ENCODE measurements at regions not wholly inside any gene's neighbourhood (a gene's known extent, or its start where the extent isn't known, plus 50 kb on each side); places are given as distances from the start of the nearest gene placed in this dataset.
A peak's percentile ranks its signal among the peaks of the same experiment; 100 is the strongest.

DNA sequence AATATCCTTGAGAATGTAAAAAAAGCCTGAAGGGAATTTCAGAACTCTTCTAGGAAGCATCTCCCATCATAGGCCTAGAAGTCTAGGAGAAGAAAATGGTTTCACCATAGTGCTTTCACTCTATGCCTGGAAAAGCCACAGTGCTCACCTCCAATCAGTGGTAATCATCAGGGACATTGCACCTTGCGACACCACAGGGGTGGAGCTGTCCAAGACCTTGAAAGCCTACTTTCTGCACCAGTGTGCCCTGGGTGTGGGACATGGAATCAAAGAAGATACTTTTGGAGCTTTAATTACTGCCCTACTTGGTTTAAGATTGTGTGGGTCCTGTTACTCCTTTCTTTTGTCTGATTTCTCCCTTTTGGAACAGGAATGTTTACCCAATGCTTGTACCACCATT, 146.8 kb upstream of the NDST4 start:
- Histone ChIP-seq H3K27ac (no peak overlapping the region), H3K36me3 (no peaks in the 10 kb centered on the region), H3K4me3 (no peak overlapping the region), H3K4me1 (no peaks in the 10 kb centered on the region), H3K9me3 (peaks cover 0 to 6% (median 0%) of the 10 kb centered on the region in 4 donors), H3K27me3 (no peaks in the 10 kb centered on the region)
- TF ChIP-seq EP300 (IDR thresholded peaks at IDR 0.05) (no peak), POLR2A (IDR thresholded peaks at IDR 0.05) (no peak), POLR2AphosphoS5 (IDR thresholded peaks at IDR 0.05) (no peak)
- TF ChIP-seq, protein P1, sequence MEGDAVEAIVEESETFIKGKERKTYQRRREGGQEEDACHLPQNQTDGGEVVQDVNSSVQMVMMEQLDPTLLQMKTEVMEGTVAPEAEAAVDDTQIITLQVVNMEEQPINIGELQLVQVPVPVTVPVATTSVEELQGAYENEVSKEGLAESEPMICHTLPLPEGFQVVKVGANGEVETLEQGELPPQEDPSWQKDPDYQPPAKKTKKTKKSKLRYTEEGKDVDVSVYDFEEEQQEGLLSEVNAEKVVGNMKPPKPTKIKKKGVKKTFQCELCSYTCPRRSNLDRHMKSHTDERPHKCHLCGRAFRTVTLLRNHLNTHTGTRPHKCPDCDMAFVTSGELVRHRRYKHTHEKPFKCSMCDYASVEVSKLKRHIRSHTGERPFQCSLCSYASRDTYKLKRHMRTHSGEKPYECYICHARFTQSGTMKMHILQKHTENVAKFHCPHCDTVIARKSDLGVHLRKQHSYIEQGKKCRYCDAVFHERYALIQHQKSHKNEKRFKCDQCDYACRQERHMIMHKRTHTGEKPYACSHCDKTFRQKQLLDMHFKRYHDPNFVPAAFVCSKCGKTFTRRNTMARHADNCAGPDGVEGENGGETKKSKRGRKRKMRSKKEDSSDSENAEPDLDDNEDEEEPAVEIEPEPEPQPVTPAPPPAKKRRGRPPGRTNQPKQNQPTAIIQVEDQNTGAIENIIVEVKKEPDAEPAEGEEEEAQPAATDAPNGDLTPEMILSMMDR (IDR thresholded peaks at IDR 0.05), result no peak
- WGBS, 5 donors, result 89 to 100% (median 91%) methylated on average over 1 of the region's 1 CpG
- DNase-seq, result no peak
- intact Hi-C loops (cut with DNase I; ENCODE audit: low total_unique reads), result no loop called here

DNA sequence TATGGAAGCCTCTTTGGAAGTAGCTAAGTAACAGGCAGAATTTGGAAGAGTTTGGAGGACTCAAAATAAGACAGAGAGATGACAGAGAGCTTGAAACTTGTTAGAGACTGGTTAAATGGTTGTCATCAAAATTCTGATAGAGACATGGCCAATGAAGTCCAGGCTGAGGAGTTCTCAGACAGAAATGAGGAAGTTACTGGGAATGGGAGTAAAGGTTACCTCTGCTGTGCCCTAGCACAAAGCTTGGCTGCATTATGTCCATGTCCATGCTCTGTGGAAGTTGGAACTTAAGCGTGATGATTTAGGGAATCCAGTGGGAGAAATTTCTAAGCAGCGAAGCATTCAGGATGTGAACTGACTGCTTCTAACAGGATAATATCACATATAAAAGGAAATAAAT, 146.2 kb upstream of the NDST4 start:
- Histone ChIP-seq H3K4me1 (no peaks in the 10 kb centered on the region), H3K9me3 (peaks cover 0 to 6% (median 0%) of the 10 kb centered on the region in 4 donors), H3K36me3 (no peaks in the 10 kb centered on the region), H3K27me3 (no peaks in the 10 kb centered on the region), H3K27ac (no peak overlapping the region), H3K4me3 (no peak overlapping the region)
- TF ChIP-seq EP300 (IDR thresholded peaks at IDR 0.05), result no peak
- TF ChIP-seq POLR2A (IDR thresholded peaks at IDR 0.05), result no peak
- TF ChIP-seq, protein P1 (IDR thresholded peaks at IDR 0.05), result no peak
- no peak for TF ChIP-seq POLR2AphosphoS5 (IDR thresholded peaks at IDR 0.05)
- WGBS, 5 donors, result 94 to 100% (median 96%) methylated on average over 2 of the region's 2 CpGs
- no peak for DNase-seq
- intact Hi-C loops (cut with DNase I; ENCODE audit: low total_unique reads), result no loop called here

DNA sequence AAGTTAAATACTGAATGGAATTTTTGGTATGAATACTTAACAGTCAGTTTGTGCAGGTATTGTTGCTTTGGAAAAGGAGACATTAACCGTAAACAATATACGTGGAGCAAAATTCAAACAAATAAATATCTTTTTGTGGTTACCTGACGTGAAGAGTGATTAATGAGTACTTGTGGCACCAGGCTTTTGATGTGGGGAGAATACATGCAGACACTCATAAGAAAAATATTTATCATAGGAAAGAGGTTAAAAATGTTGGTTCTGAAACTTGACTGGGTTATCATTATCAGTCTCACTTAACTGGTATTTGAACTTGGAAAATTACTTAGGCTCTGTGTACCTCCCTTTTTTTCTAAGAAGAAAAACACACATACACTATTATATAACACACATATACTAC, 136.4 kb upstream of the NDST4 start:
- Histone ChIP-seq H3K36me3 (no peaks in the 10 kb centered on the region), H3K27ac (no peak overlapping the region), H3K9me3 (no peaks in the 10 kb centered on the region), H3K4me1 (no peaks in the 10 kb centered on the region), H3K4me3 (no peak overlapping the region), H3K27me3 (no peaks in the 10 kb centered on the region)
- 27 to 56% (median 37%) methylated on average over 3 of the region's 3 CpGs for WGBS, 5 donors
- TF ChIP-seq POLR2A (IDR thresholded peaks at IDR 0.05), result no peak
- TF ChIP-seq POLR2AphosphoS5 (IDR thresholded peaks at IDR 0.05), result no peak
- TF ChIP-seq, protein P1 (IDR thresholded peaks at IDR 0.05), result no peak
- TF ChIP-seq EP300 (IDR thresholded peaks at IDR 0.05), result no peak
- DNase-seq, result no peak
- intact Hi-C loops (cut with DNase I; ENCODE audit: low total_unique reads), result no loop called here

DNA sequence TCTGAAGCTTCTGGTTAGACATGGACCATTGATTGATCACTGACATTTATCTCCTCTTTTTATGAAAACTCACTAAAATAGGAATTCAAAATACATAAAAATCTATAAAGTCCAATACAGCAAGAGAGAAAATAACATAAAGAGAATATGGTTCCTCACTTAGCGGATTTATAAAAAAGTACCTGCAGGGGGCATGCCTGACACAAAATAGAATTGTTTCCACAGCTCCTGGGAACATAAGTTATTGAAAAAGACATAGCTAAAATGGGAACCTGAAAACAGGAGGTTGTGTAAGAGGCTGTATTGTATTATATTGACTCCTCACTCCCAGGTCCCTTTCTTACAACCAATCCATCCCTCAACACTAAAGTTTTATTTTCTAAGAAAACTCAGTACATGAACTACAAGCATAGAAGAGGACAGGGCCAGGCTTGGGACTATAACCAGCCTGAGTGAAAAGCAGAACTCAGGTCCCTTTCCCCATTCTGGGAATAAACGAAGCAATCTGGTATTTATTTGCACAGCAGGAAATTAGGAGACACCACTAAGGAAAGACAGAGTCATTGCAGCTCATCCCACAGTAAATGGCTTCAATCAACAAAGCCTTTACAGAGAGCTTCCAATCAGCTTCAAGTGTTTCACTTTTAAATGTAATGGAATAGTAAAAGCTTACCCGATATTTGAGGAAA, 121.1 kb upstream of the NDST4 start:
- DNase-seq, result peak in 1 of 2 donors; percentile 47
- intact Hi-C loops (cut with DNase I; ENCODE audit: low total_unique reads), result no loop called here
- TF ChIP-seq EP300 (IDR thresholded peaks at IDR 0.05) (no peak), POLR2A (IDR thresholded peaks at IDR 0.05) (no peak), POLR2AphosphoS5 (IDR thresholded peaks at IDR 0.05) (no peak)
- TF ChIP-seq, protein P1 (IDR thresholded peaks at IDR 0.05), result peak in 2 of 7 experiments; percentile 9 to 29
- Histone ChIP-seq H3K9me3 (no peaks in the 10 kb centered on the region), H3K27me3 (no peaks in the 10 kb centered on the region), H3K27ac (no peak overlapping the region), H3K4me3 (no peak overlapping the region), H3K4me1 (no peaks in the 10 kb centered on the region), H3K36me3 (no peaks in the 10 kb centered on the region)
- 40 to 52% (median 48%) methylated on average over 3 of the region's 3 CpGs for WGBS, 5 donors
